ENCODE measurements at regions not wholly inside any gene's neighbourhood (a gene's known extent, or its start where the extent isn't known, plus 50 kb on each side); places are given as distances from the start of the nearest gene placed in this dataset.
"Not testable (repeated sequence)": the region's sequence is repeated elsewhere in the genome, so short reads cannot be mapped to it uniquely, and the experiment has no call there.

DNA sequence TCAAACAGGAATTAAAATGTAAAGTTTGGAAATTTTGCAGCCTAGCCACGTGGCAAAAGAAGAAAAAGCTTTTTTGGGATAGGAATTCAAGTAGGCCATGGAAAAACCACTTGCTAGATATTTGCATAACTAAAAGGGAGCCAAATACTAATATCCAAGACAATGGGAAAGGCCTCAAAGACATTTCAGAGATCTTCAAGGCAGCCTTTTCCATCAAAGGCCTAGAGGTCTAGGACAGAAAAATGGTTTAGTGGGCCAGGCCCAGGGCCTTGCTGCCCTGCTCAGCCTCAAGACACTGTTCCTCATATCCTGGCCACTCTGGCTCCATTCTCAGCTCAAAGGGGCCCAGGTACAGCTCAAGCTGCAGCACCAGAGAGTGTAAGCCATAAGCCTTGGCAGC, 265.9 kb upstream of the RPS23 start:
- H3K4me3 ChIP-seq (replicated peaks; ENCODE audit: low read depth, low read length), result no peak overlapping the region
- TF ChIP-seq, protein P1, sequence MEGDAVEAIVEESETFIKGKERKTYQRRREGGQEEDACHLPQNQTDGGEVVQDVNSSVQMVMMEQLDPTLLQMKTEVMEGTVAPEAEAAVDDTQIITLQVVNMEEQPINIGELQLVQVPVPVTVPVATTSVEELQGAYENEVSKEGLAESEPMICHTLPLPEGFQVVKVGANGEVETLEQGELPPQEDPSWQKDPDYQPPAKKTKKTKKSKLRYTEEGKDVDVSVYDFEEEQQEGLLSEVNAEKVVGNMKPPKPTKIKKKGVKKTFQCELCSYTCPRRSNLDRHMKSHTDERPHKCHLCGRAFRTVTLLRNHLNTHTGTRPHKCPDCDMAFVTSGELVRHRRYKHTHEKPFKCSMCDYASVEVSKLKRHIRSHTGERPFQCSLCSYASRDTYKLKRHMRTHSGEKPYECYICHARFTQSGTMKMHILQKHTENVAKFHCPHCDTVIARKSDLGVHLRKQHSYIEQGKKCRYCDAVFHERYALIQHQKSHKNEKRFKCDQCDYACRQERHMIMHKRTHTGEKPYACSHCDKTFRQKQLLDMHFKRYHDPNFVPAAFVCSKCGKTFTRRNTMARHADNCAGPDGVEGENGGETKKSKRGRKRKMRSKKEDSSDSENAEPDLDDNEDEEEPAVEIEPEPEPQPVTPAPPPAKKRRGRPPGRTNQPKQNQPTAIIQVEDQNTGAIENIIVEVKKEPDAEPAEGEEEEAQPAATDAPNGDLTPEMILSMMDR (IDR thresholded peaks at IDR 0.05; ENCODE audit: low read length, missing control alignments), result no peak
- DNase-seq (ENCODE audit: low read depth), result no peak

DNA sequence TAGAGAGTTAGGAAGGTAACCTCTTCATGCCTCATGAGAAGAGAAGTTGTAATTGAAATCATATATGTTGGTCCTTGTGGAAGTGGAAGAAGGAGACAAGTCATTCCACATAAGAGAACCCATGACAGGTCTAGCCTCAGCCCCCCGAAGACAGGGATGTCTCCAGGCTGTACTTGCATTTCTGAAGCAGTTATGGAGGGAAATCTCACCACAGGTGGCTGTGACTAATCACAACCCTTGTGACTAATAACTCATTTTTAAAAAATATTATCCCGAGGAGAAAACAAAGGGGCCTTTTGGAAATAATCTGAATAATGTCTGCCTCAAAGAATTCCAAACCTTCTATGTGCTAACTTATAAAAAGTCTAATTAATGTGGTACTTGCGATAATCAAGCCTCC, 262.1 kb upstream of the RPS23 start:
- no peak for DNase-seq (ENCODE audit: low read depth)
- TF ChIP-seq, protein P1 (IDR thresholded peaks at IDR 0.05; ENCODE audit: low read length, missing control alignments), result no peak

DNA sequence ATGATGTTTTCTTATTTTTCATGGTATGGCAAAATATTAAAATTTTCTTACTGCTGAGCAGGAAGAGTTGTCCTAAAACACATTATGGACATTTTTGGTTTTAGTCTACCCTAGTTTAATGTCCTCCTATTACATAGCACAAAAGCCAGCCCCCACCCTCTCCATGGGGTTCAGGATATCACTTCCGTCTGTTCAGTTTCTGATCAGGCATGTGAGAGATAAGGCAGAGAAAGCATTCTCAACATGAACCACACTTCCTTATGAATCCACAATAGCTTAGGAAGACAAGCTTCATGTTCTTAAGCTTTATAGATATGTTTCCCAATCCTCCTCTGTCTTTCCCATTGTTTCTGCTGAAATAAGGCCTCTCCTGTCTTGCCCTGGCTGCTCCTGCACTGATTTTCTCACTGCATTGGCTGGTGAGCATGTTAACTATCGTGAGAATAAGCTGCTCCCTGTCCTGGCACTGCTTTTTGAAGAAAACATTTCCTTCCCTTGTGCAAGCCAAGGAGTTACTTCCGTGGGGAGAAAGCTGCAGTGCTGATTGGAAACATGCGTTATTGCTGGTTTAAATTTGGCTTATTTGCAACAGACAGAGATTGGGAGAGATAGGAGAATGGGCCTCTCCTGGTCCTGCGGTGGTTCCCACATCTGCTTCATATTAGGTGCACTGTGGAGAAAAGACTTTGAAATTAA, 260.3 kb upstream of the RPS23 start:
- H3K4me3 ChIP-seq (replicated peaks; ENCODE audit: low read depth, low read length), result no peak overlapping the region
- DNase-seq (ENCODE audit: low read depth), result peak; percentile 84
- TF ChIP-seq, protein P1 (IDR thresholded peaks at IDR 0.05; ENCODE audit: low read length, missing control alignments), result no peak

More for the DNA sequence above, 262.1 kb upstream of the RPS23 start:
- H3K4me3 ChIP-seq (replicated peaks; ENCODE audit: low read depth, low read length), result no peak overlapping the region

DNA sequence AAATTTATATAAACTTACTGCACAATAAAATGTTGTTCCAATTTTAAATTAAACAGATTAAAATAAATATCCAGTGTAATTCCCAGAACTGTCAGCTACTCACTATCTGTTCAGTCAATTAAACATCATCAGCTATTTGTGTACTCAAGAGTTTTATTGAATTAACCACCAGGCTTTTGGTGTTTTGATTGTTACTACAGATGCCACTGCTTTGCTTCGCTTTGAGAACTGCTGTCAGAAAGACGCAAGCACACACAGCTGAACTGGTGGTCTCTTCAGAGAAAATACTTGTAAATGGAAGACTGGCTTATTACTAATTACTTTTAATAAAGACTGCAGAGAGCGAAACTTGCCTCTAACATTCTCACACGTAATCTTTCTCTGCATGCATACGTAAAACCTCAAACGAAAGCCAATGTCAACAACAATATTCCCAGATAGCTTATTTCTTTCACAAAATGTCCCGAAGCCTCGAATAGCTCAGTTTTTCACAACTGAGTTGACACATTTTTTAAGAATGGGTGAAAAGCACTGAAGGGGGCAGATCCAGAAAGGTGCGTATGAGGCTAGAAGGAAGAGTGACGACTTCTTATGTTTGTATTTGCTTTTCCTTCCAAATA, 259.6 kb upstream of the RPS23 start:
- no peak overlapping the region for H3K4me3 ChIP-seq (replicated peaks; ENCODE audit: low read depth, low read length)
- TF ChIP-seq, protein P1 (IDR thresholded peaks at IDR 0.05; ENCODE audit: low read length, missing control alignments), result no peak
- DNase-seq (ENCODE audit: low read depth), result peak; percentile 22

DNA sequence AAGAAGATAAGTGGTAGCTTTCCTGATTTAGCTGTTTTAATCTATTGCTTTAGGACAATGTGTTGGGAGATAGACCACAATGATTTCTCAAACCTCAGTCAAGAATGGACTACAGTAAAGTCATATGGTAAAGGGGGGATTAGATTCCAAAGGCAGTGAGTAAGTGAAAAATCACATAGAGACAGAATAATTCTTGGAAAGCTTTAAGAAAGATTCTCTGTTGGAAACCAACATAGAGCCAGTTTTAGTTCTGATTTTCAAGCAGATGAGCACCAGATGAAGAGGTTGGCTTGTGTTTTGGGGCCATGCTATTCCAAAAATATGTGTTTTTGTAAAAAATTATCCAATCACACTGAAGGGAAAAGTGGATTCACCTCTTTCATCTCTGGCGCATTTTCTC, 256.8 kb upstream of the RPS23 start:
- TF ChIP-seq, protein P1 (IDR thresholded peaks at IDR 0.05; ENCODE audit: low read length, missing control alignments), result no peak
- DNase-seq (ENCODE audit: low read depth), result no peak
- H3K4me3 ChIP-seq (replicated peaks; ENCODE audit: low read depth, low read length), result no peak overlapping the region

DNA sequence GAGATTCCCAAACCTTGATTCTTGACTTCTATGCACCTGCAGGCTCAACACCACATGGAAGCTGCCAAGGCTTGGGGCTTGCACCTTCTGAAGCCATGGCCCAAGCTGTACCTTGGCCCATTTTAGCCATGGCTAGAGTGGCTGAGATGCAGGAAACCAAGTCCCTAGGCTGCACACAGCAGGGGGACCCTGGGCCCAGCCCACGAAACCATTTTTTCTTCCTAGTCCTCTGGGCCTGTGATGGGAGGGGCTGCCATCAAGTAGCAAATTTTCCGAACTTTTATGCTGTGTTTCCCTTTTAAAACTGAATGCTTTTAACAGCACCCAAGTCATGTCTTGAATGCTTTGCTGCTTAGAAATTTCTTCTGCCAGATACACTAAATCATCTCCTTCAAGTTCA, 253.9 kb upstream of the RPS23 start:
- H3K4me3 ChIP-seq (replicated peaks; ENCODE audit: low read depth, low read length), result not testable (repeated sequence)

DNA sequence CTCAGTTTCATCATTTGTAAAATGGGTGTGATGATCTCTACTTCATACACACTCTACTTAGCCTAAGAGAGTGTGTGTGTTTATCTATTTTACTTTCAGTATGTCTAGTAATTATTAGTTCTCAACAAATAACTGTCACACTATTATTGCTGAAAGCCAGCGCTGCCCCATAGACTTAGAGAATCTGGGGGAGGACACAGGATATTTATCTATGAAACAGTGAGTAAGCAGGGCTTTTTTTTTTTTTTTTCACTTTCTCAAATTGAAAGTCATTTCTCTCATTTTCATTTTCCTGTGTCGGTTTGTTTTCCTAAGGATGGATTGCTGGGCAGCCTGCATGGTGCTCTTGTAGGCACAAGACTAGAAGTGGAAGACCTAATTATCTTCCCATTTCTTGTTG, 248.4 kb upstream of the RPS23 start:
- peak; percentile 11 for DNase-seq (ENCODE audit: low read depth)
- TF ChIP-seq, protein P1 (IDR thresholded peaks at IDR 0.05; ENCODE audit: low read length, missing control alignments), result no peak
- no peak overlapping the region for H3K4me3 ChIP-seq (replicated peaks; ENCODE audit: low read depth, low read length)

More for the DNA sequence above, 253.9 kb upstream of the RPS23 start:
- not testable (repeated sequence) for DNase-seq (ENCODE audit: low read depth)
